CD4-positive, alpha-beta T cell treated with Interleukin-10 for 1 hour (primary cell): ENCODE measurements at regions not wholly inside any gene's neighbourhood (a gene's known extent, or its start where the extent isn't known, plus 50 kb on each side); places are given as distances from the start of the nearest gene placed in this dataset.
"Not testable (repeated sequence)": the region's sequence is repeated elsewhere in the genome, so short reads cannot be mapped to it uniquely, and the experiment has no call there.

Experiments used
- DNase-seq: peaks from one replicate; pipeline ENCODE4 v3.0.0-alpha.2; 2020

GRCh38 chr3:86793786-86794185, 197.2 kb downstream of the VGLL3 start:
- DNase-seq, result no peak

GRCh38 chr3:86792316-86792715, 198.6 kb downstream of the VGLL3 start:
- no peak for DNase-seq

GRCh38 chr3:86790884-86791549, 199.9 kb downstream of the VGLL3 start:
- no peak for DNase-seq

- no peak for DNase-seq
Measured at GRCh38 chr3:86788371-86788770, 202.6 kb downstream of the VGLL3 start.

- no peak for DNase-seq
Measured at GRCh38 chr3:86787091-86787490, 203.9 kb downstream of the VGLL3 start.

GRCh38 chr3:86785386-86785785, 205.6 kb downstream of the VGLL3 start:
- DNase-seq, result no peak

GRCh38 chr3:86782866-86783265, 208.1 kb downstream of the VGLL3 start:
- DNase-seq, result no peak

GRCh38 chr3:86782286-86782685, 208.7 kb downstream of the VGLL3 start:
- DNase-seq, result no peak

GRCh38 chr3:86774082-86774691, 216.8 kb downstream of the VGLL3 start:
- no peak for DNase-seq

- no peak for DNase-seq
Measured at GRCh38 chr3:86772699-86773098, 218.2 kb downstream of the VGLL3 start.

GRCh38 chr3:86771741-86772512, 219.0 kb downstream of the VGLL3 start:
- no peak for DNase-seq

- no peak for DNase-seq
Measured at GRCh38 chr3:86766331-86766730, 224.6 kb downstream of the VGLL3 start.

GRCh38 chr3:86757322-86758179, 233.4 kb downstream of the VGLL3 start:
- not testable (repeated sequence) for DNase-seq

GRCh38 chr3:86748015-86748414, 242.9 kb downstream of the VGLL3 start:
- DNase-seq, result no peak

- DNase-seq, result no peak
Measured at GRCh38 chr3:86744051-86744450, 246.9 kb downstream of the VGLL3 start.

GRCh38 chr3:86743233-86743632, 247.7 kb downstream of the VGLL3 start:
- DNase-seq, result no peak

- no peak for DNase-seq
Measured at GRCh38 chr3:86740751-86741150, 250.2 kb downstream of the VGLL3 start.

GRCh38 chr3:86739244-86739643, 251.7 kb downstream of the VGLL3 start:
- no peak for DNase-seq

- no peak for DNase-seq
Measured at GRCh38 chr3:86738684-86739083, 252.3 kb downstream of the VGLL3 start.

- DNase-seq, result no peak
Measured at GRCh38 chr3:86737517-86737916, 253.4 kb downstream of the VGLL3 start.

- no peak for DNase-seq
Measured at GRCh38 chr3:86733257-86733656, 257.7 kb downstream of the VGLL3 start.

GRCh38 chr3:86731501-86731901, 259.4 kb downstream of the VGLL3 start:
- no peak for DNase-seq

GRCh38 chr3:86723433-86723832, 267.5 kb downstream of the VGLL3 start:
- no peak for DNase-seq
